Stimulated activated naive CD8-positive, alpha-beta T cell treated with anti-CD3 and anti-CD28 coated beads, Interleukin-15, Interleukin-2, amounts not matched to agents 100 ng/mL and 50 ng/mL, for 24 hours (primary cell): ENCODE measurements at regions not wholly inside any gene's neighbourhood (a gene's known extent, or its start where the extent isn't known, plus 50 kb on each side); places are given as distances from the start of the nearest gene placed in this dataset.

Experiments used
- H3K27ac Mint-ChIP-seq: one replicate; pipeline ENCODE4 v1.8.0; 2021; ENCODE audit warnings: mild to moderate bottlenecking, mixed read lengths
- H3K27me3 Mint-ChIP-seq: one replicate; pipeline ENCODE4 v1.8.0; 2021; ENCODE audit warnings: mixed read lengths
- H3K36me3 Mint-ChIP-seq: one replicate; pipeline ENCODE4 v1.8.0; 2021; ENCODE audit warnings: low read depth, mixed read lengths
- H3K4me1 Mint-ChIP-seq: one replicate; pipeline ENCODE4 v1.8.0; 2021; ENCODE audit warnings: low read depth, mixed read lengths
- H3K4me3 Mint-ChIP-seq: one replicate; pipeline ENCODE4 v1.8.0; 2021; ENCODE audit warnings: mild to moderate bottlenecking, mixed read lengths
- H3K9me3 Mint-ChIP-seq: one replicate; pipeline ENCODE4 v1.8.0; 2021; ENCODE audit warnings: mixed read lengths

GRCh38 chr3:102105193-102105592 is 255.9 kb downstream of the NFKBIZ start:
- peak overlapping the region; percentile 1 for H3K27ac Mint-ChIP-seq
- H3K4me3 Mint-ChIP-seq: no peak overlapping the region
- H3K27me3 Mint-ChIP-seq: no peaks in the 10 kb centered on the region
- peaks cover 5% of the 10 kb centered on the region for H3K9me3 Mint-ChIP-seq
- H3K4me1 Mint-ChIP-seq: peaks cover 23% of the 10 kb centered on the region
- peaks cover 5% of the 10 kb centered on the region for H3K36me3 Mint-ChIP-seq

- H3K9me3 Mint-ChIP-seq: peaks cover 9% of the 10 kb centered on the region
- peak overlapping the region; percentile 76 for H3K27ac Mint-ChIP-seq
- no peaks in the 10 kb centered on the region for H3K27me3 Mint-ChIP-seq
- peak overlapping the region; percentile 30 for H3K4me3 Mint-ChIP-seq
- H3K36me3 Mint-ChIP-seq: peaks cover 5% of the 10 kb centered on the region
- H3K4me1 Mint-ChIP-seq: peaks cover 23% of the 10 kb centered on the region
Measured at GRCh38 chr3:102106416-102107097, 257.2 kb downstream of the NFKBIZ start.

GRCh38 chr3:102112704-102113230 is 263.5 kb downstream of the NFKBIZ start:
- Mint-ChIP-seq H3K4me1 (peaks cover 31% of the 10 kb centered on the region), H3K36me3 (no peaks in the 10 kb centered on the region), H3K27ac (peak overlapping the region; percentile 29), H3K27me3 (no peaks in the 10 kb centered on the region), H3K9me3 (peaks cover 4% of the 10 kb centered on the region), H3K4me3 (no peak overlapping the region)

GRCh38 chr3:102113421-102114041 is 264.2 kb downstream of the NFKBIZ start:
- H3K36me3 Mint-ChIP-seq: no peaks in the 10 kb centered on the region
- peaks cover 4% of the 10 kb centered on the region for H3K9me3 Mint-ChIP-seq
- H3K27me3 Mint-ChIP-seq: no peaks in the 10 kb centered on the region
- peak overlapping the region; percentile 38 for H3K27ac Mint-ChIP-seq
- peaks cover 31% of the 10 kb centered on the region for H3K4me1 Mint-ChIP-seq
- H3K4me3 Mint-ChIP-seq: no peak overlapping the region

- H3K9me3 Mint-ChIP-seq: peaks cover 4% of the 10 kb centered on the region
- peak overlapping the region; percentile 38 for H3K27ac Mint-ChIP-seq
- H3K36me3 Mint-ChIP-seq: no peaks in the 10 kb centered on the region
- no peak overlapping the region for H3K4me3 Mint-ChIP-seq
- peaks cover 31% of the 10 kb centered on the region for H3K4me1 Mint-ChIP-seq
- no peaks in the 10 kb centered on the region for H3K27me3 Mint-ChIP-seq
Measured at GRCh38 chr3:102114264-102114979, 265.1 kb downstream of the NFKBIZ start.

GRCh38 chr3:102122527-102122926 is 273.2 kb downstream of the NFKBIZ start:
- H3K4me1 Mint-ChIP-seq: no peaks in the 10 kb centered on the region
- H3K27ac Mint-ChIP-seq: no peak overlapping the region
- peaks cover 15% of the 10 kb centered on the region for H3K36me3 Mint-ChIP-seq
- no peak overlapping the region for H3K4me3 Mint-ChIP-seq
- peaks cover 14% of the 10 kb centered on the region for H3K9me3 Mint-ChIP-seq
- no peaks in the 10 kb centered on the region for H3K27me3 Mint-ChIP-seq

GRCh38 chr3:102123590-102124190 is 274.4 kb downstream of the NFKBIZ start:
- Mint-ChIP-seq H3K9me3 (peaks cover 14% of the 10 kb centered on the region), H3K36me3 (peaks cover 15% of the 10 kb centered on the region), H3K27ac (no peak overlapping the region), H3K4me3 (no peak overlapping the region), H3K27me3 (no peaks in the 10 kb centered on the region), H3K4me1 (no peaks in the 10 kb centered on the region)

GRCh38 chr3:102124282-102124681 is 275.0 kb downstream of the NFKBIZ start:
- no peaks in the 10 kb centered on the region for H3K4me1 Mint-ChIP-seq
- no peak overlapping the region for H3K4me3 Mint-ChIP-seq
- H3K27me3 Mint-ChIP-seq: no peaks in the 10 kb centered on the region
- H3K9me3 Mint-ChIP-seq: peaks cover 14% of the 10 kb centered on the region
- peaks cover 15% of the 10 kb centered on the region for H3K36me3 Mint-ChIP-seq
- H3K27ac Mint-ChIP-seq: no peak overlapping the region

GRCh38 chr3:102124704-102125103 is 275.4 kb downstream of the NFKBIZ start:
- Mint-ChIP-seq H3K4me1 (peaks cover 2% of the 10 kb centered on the region), H3K36me3 (peaks cover 15% of the 10 kb centered on the region), H3K4me3 (no peak overlapping the region), H3K27me3 (no peaks in the 10 kb centered on the region), H3K9me3 (peaks cover 14% of the 10 kb centered on the region), H3K27ac (no peak overlapping the region)

GRCh38 chr3:102125197-102125993 is 276.1 kb downstream of the NFKBIZ start:
- no peaks in the 10 kb centered on the region for H3K27me3 Mint-ChIP-seq
- no peak overlapping the region for H3K27ac Mint-ChIP-seq
- H3K4me1 Mint-ChIP-seq: peaks cover 9% of the 10 kb centered on the region
- no peak overlapping the region for H3K4me3 Mint-ChIP-seq
- peaks cover 15% of the 10 kb centered on the region for H3K36me3 Mint-ChIP-seq
- H3K9me3 Mint-ChIP-seq: peaks cover 14% of the 10 kb centered on the region

- Mint-ChIP-seq H3K27ac (no peak overlapping the region), H3K4me1 (peaks cover 15% of the 10 kb centered on the region), H3K9me3 (peaks cover 14% of the 10 kb centered on the region), H3K27me3 (no peaks in the 10 kb centered on the region), H3K4me3 (no peak overlapping the region), H3K36me3 (peaks cover 15% of the 10 kb centered on the region)
Measured at GRCh38 chr3:102125994-102126368, 276.7 kb downstream of the NFKBIZ start.

GRCh38 chr3:102129760-102130608 is 280.7 kb downstream of the NFKBIZ start:
- H3K9me3 Mint-ChIP-seq: no peaks in the 10 kb centered on the region
- no peaks in the 10 kb centered on the region for H3K36me3 Mint-ChIP-seq
- H3K4me3 Mint-ChIP-seq: no peak overlapping the region
- peak overlapping the region; percentile 43 for H3K27ac Mint-ChIP-seq
- H3K4me1 Mint-ChIP-seq: peaks cover 17% of the 10 kb centered on the region
- no peaks in the 10 kb centered on the region for H3K27me3 Mint-ChIP-seq

- Mint-ChIP-seq H3K36me3 (no peaks in the 10 kb centered on the region), H3K4me3 (no peak overlapping the region), H3K27ac (no peak overlapping the region), H3K27me3 (no peaks in the 10 kb centered on the region), H3K9me3 (no peaks in the 10 kb centered on the region), H3K4me1 (peaks cover 29% of the 10 kb centered on the region)
Measured at GRCh38 chr3:102132370-102132769, 283.1 kb downstream of the NFKBIZ start.
